ENCODE measurements at regions not wholly inside any gene's neighbourhood (a gene's known extent, or its start where the extent isn't known, plus 50 kb on each side); places are given as distances from the start of the nearest gene placed in this dataset.
"Not testable (repeated sequence)": the region's sequence is repeated elsewhere in the genome, so short reads cannot be mapped to it uniquely, and the experiment has no call there.

DNA sequence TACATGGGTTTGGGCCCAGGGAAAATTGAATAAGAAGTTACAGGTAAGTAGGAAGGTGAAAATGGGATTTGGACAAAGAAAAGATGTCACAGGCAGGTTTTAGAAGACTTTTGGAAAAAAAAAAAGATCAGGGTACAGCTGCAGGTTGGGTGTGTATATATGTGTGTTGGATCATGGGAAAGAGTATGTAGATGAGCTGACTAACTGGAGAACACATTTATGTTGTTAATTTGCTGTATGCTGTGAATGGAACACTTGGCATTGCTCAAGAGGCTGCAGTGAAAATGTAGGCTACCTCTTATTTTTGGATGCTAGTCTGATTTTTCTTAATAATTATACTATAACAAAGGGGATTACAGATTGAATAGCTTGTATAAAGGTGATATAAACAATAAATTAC lies 577.7 kb upstream of the USP24 start:
- no peak for DNase-seq (ENCODE audit: low spot score)
- TF ChIP-seq, protein P1, sequence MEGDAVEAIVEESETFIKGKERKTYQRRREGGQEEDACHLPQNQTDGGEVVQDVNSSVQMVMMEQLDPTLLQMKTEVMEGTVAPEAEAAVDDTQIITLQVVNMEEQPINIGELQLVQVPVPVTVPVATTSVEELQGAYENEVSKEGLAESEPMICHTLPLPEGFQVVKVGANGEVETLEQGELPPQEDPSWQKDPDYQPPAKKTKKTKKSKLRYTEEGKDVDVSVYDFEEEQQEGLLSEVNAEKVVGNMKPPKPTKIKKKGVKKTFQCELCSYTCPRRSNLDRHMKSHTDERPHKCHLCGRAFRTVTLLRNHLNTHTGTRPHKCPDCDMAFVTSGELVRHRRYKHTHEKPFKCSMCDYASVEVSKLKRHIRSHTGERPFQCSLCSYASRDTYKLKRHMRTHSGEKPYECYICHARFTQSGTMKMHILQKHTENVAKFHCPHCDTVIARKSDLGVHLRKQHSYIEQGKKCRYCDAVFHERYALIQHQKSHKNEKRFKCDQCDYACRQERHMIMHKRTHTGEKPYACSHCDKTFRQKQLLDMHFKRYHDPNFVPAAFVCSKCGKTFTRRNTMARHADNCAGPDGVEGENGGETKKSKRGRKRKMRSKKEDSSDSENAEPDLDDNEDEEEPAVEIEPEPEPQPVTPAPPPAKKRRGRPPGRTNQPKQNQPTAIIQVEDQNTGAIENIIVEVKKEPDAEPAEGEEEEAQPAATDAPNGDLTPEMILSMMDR (IDR thresholded peaks at IDR 0.05; ENCODE audit: borderline replicate concordance, control extremely low read depth, extremely low read depth, insufficient read depth, missing control alignments) = no peak
- in situ Hi-C loops (cut with MboI; ENCODE audit: low sequenced_read_pairs, unreplicated experiment) = no loop called here

DNA sequence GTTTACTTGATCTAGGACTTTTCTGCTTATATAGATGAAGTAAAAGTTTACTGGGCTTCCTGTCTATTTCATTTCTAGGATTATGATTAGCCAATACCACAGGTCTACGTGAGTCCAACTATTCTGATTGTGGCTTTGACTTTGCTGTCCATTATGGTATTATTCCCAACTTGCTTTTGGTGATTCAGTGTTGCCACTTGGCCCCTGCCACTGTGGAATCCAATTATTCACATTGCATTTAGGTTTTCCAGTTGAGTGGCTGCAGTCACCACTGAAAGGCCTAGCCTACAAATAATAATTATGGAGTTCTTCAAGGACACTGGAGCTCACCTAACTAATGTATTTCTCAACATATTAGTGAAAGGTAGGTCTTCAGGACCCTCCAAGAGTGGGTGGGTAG lies 574.3 kb upstream of the USP24 start:
- in situ Hi-C loops (cut with MboI; ENCODE audit: low sequenced_read_pairs, unreplicated experiment) = no loop called here
- TF ChIP-seq, protein P1 (IDR thresholded peaks at IDR 0.05; ENCODE audit: borderline replicate concordance, control extremely low read depth, extremely low read depth, insufficient read depth, missing control alignments) = no peak
- no peak for DNase-seq (ENCODE audit: low spot score)

DNA sequence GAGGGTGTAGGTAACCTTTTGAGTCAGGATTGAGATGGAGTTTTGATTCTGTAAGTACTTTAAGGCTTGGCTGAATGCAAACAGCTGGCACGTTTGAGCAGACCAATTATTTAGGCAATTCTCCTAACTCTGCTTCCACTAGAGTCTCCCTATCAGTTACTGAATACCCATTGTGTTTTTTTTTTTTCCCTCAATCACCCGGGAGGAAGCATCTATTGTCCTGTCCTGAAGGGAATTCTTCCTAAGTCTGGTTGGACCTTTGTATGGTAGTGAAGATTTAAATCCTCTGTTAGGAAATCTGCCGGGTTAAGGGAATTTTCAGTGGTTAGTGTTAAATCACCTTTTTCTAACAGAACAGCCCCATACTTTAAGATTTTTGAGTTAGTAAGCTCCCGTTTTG lies 571.2 kb upstream of the USP24 start:
- TF ChIP-seq, protein P1 (IDR thresholded peaks at IDR 0.05; ENCODE audit: borderline replicate concordance, control extremely low read depth, extremely low read depth, insufficient read depth, missing control alignments) = no peak
- DNase-seq (ENCODE audit: low spot score) = no peak

DNA sequence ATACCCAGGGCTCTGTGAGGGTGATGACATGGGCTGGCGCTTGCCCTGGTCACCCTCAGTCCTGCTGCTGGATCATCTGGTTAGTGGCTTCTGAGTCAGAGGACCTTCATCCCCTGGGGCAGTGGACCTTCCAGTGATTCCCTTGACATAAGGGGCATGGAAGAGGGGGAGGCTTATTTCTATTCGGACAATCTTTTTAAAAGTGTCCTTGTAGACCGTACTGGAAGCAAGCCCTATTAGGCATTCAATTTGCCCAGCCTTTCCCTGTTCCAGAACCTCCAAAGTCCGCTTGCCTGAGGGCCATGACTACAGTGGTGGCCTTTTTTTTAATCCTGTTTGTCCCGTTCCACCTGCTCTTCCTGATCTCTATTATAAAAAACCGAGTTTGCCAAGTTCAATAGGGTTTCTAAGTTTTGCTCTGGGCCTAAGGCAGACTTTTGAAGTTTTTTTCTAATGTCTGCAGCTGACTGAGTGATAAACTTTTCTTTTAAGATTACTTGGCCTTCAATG lies 569.8 kb upstream of the USP24 start:
- in situ Hi-C loops (cut with MboI; ENCODE audit: low sequenced_read_pairs, unreplicated experiment); DNase-seq (ENCODE audit: low spot score): not testable (repeated sequence)

More for the DNA sequence above, 571.2 kb upstream of the USP24 start:
- in situ Hi-C loops (cut with MboI; ENCODE audit: low sequenced_read_pairs, unreplicated experiment) = no loop called here

DNA sequence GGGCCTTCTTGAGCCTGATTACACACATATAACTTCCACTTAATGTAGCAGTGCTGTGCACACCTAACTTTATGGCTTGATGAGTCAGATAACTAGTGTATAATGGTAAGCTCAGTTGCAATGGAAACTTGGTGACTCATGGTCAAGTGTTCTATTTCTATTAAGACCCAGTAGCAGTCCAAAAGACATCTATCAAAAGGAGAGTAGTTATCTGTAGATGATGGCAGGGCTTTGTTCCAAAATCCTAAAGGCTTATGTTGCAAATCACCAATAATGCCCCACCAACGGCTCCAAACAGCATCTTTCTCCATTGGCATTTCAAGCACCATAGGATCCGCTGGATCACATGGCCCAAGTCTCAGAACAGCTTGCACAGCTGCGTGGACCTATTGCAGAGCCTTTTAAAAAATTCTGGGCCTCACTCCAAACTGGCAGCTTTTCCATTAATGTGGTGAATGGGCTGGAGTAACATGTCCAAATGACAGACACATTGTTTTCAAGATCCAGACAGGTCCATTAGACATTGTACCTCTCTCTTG lies 566.8 kb upstream of the USP24 start:
- in situ Hi-C loops (cut with MboI; ENCODE audit: low sequenced_read_pairs, unreplicated experiment) = no loop called here
- no peak for DNase-seq (ENCODE audit: low spot score)
- TF ChIP-seq, protein P1 (IDR thresholded peaks at IDR 0.05; ENCODE audit: borderline replicate concordance, control extremely low read depth, extremely low read depth, insufficient read depth, missing control alignments) = no peak

DNA sequence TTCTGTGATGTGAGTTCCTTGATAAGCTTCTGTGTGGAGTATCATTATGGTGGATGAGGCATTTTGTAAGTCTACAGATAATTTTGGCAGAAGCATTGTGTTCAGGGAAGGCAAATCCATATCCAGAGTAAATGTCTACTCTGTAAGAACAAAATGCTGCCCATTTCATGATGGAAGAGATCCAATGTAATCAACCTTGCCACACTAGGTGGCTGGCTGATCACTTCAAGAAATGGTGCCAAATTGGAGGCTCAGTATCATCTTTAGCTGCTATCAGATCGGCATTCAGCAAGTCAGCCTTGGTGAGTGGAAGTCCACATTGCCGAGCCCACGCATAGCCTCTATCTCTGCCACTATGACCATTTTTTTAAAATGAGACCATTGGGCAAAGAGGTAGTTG lies 565.8 kb upstream of the USP24 start:
- TF ChIP-seq, protein P1 (IDR thresholded peaks at IDR 0.05; ENCODE audit: borderline replicate concordance, control extremely low read depth, extremely low read depth, insufficient read depth, missing control alignments) = no peak
- in situ Hi-C loops (cut with MboI; ENCODE audit: low sequenced_read_pairs, unreplicated experiment) = no loop called here
- DNase-seq (ENCODE audit: low spot score) = no peak

DNA sequence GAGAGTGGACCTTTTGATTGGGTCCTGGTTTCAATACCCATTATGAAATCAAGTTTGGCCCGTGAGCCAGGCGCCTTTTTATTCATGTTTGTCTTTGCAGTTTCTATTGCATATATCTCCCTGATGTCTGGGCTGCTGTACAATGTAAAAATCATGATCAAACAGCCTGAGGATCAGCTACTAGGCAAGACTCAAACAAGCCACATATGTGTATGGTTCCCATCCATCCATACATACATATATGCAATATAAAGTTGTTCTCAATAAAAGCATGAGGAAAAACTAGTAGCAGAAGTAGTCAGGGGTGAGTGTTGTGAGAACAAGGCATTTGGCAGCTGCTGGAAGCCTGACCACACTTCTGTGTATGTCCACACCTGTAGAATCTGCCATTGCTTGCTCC lies 562.4 kb upstream of the USP24 start:
- no peak for DNase-seq (ENCODE audit: low spot score)

More for the DNA sequence above, 562.4 kb upstream of the USP24 start:
- TF ChIP-seq, protein P1 (IDR thresholded peaks at IDR 0.05; ENCODE audit: borderline replicate concordance, control extremely low read depth, extremely low read depth, insufficient read depth, missing control alignments) = no peak
- in situ Hi-C loops (cut with MboI; ENCODE audit: low sequenced_read_pairs, unreplicated experiment) = no loop called here

All from GM13976 (cell line).